GM12874 (cell line): ENCODE measurements at regions not wholly inside any gene's neighbourhood (a gene's known extent, or its start where the extent isn't known, plus 50 kb on each side); places are given as distances from the start of the nearest gene placed in this dataset.

ENCODE experiments used
- CTCF ChIP-seq: IDR thresholded peaks from 2 replicates; pipeline ENCODE4 v1.5.1; 2011; ENCODE audit warnings: low read depth, mild to moderate bottlenecking, control low read depth, low read length, moderate library complexity; ENCODE audit not compliant: insufficient read depth

GRCh38 chr5:108634010-108634616, 113.6 kb upstream of the FER start:
- no peak for TF ChIP-seq CTCF

- TF ChIP-seq CTCF: no peak
Observed at GRCh38 chr5:108629779-108630528, 117.7 kb upstream of the FER start.

- no peak for TF ChIP-seq CTCF
Observed at GRCh38 chr5:108625654-108626053, 122.0 kb upstream of the FER start.

GRCh38 chr5:108623826-108624225, 123.9 kb upstream of the FER start:
- TF ChIP-seq CTCF: no peak

GRCh38 chr5:108620516-108620915, 127.2 kb upstream of the FER start:
- no peak for TF ChIP-seq CTCF

GRCh38 chr5:108619815-108620214, 127.9 kb upstream of the FER start:
- no peak for TF ChIP-seq CTCF

- TF ChIP-seq CTCF: no peak
Observed at GRCh38 chr5:108617467-108618435, 129.9 kb upstream of the FER start.
